Smooth muscle cell (in vitro differentiated cells): ENCODE measurements at regions not wholly inside any gene's neighbourhood (a gene's known extent, or its start where the extent isn't known, plus 50 kb on each side); places are given as distances from the start of the nearest gene placed in this dataset.
A peak's percentile ranks its signal among the peaks of the same experiment; 100 is the strongest.

Experiments
- DNase-seq: peaks from one replicate; lab custom pipeline; 2025; ENCODE audit not compliant: unreplicated experiment; lab: John Stamatoyannopoulos, UW
- H2AFZ ChIP-seq: fragments of 200-600 bp; sonication (generic); 2 replicates; pipeline ENCODE4 v1.6.0; 2016; ENCODE audit warnings: antibody characterized with exemption, low read depth, mild to moderate bottlenecking
- H3F3A ChIP-seq: fragments of 200-600 bp; sonication (generic); 2 replicates; pipeline ENCODE4 v1.6.0; 2017; ENCODE audit warnings: antibody characterized with exemption, low read depth
- H3K27ac ChIP-seq: fragments of 200-600 bp; sonication (generic); 2 replicates; pipeline ENCODE4 v1.5.1; 2016; ENCODE audit warnings: low read depth, mild to moderate bottlenecking
- H3K27me3 ChIP-seq: fragments of 200-600 bp; sonication (generic); 2 replicates; pipeline ENCODE4 v1.6.1; 2016; ENCODE audit warnings: low read depth, mild to moderate bottlenecking
- H3K36me3 ChIP-seq: fragments of 200-600 bp; sonication (generic); 2 replicates; pipeline ENCODE4 v1.5.1; 2016; ENCODE audit warnings: low read depth
- H3K4me1 ChIP-seq: fragments of 200-600 bp; sonication (generic); 2 replicates; pipeline ENCODE4 v1.5.1; 2016; ENCODE audit warnings: low read depth
- H3K4me2 ChIP-seq: fragments of 200-600 bp; sonication (generic); 2 replicates; pipeline ENCODE4 v1.6.0; 2016; ENCODE audit warnings: mild to moderate bottlenecking
- H3K4me3 ChIP-seq: fragments of 200-600 bp; sonication (generic); 2 replicates; pipeline ENCODE4 v1.5.1; 2016; ENCODE audit warnings: mild to moderate bottlenecking
- H3K79me2 ChIP-seq: fragments of 200-600 bp; sonication (generic); 2 replicates; pipeline ENCODE4 v1.6.0; 2016; ENCODE audit warnings: low read depth, mild to moderate bottlenecking
- H3K9ac ChIP-seq: fragments of 200-600 bp; sonication (generic); 2 replicates; pipeline ENCODE4 v1.6.0; 2016; ENCODE audit warnings: low read depth
- H3K9me3 ChIP-seq: fragments of 200-600 bp; sonication (generic); replicated peaks from 2 replicates; pipeline ENCODE4 v1.5.1; 2016; ENCODE audit warnings: low read depth
- H4K20me1 ChIP-seq: fragments of 200-600 bp; sonication (generic); 2 replicates; pipeline ENCODE4 v1.6.0; 2016; ENCODE audit warnings: low read depth
- CTCF ChIP-seq: fragments of 200-600 bp; sonication (generic); IDR thresholded peaks from 2 replicates; pipeline ENCODE4 v1.5.1; 2017; ENCODE audit warnings: borderline replicate concordance, mild to moderate bottlenecking, antibody characterized with exemption; ENCODE audit not compliant: insufficient read depth, poor library complexity, severe bottlenecking
- WGBS: methylation state at CpG from one replicate; pipeline ENCODE4 v1.1.7; 2016; ENCODE audit warnings: low lambda C conversion rate; 5-methylcytosine and 5-hydroxymethylcytosine counted together

DNA sequence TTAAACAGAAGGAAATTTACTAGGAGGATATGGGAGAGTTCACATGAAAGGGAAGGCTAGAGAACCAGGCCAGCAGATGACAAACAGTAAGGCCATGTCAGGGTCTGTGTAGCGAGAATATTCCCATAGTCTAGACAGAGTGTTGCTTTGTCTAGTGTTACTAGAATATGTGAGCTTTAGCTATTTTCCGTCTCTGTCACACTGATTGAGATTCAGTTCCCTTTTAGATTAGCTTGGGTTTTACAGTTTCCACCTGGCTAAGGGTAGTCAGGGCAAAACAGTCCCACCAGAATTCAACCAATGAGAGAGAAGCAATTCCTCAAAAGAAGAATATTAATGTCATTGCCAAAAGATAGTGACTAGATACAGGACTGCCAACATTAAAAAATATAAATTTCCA is 82.8 kb upstream of the MDM1 start:
- Histone ChIP-seq H3K27ac (no peak overlapping the region), H2AFZ (peak overlapping the region; percentile 14), H3K4me1 (no peaks in the 10 kb centered on the region), H3K9me3 (no peaks in the 10 kb centered on the region), H3F3A (peaks cover 3% of the 10 kb centered on the region), H3K27me3 (no peaks in the 10 kb centered on the region), H3K79me2 (no peaks in the 10 kb centered on the region), H3K36me3 (no peaks in the 10 kb centered on the region), H3K4me3 (no peak overlapping the region), H3K4me2 (no peak overlapping the region), H4K20me1 (no peaks in the 10 kb centered on the region), H3K9ac (no peak overlapping the region)
- TF ChIP-seq CTCF = no peak
- DNase-seq = no peak
- 39% methylated on average over 2 of the region's 2 CpGs for WGBS

GRCh38 chr12:68416350-68416749 is 84.2 kb upstream of the MDM1 start:
- H3F3A ChIP-seq = peaks cover 7% of the 10 kb centered on the region
- peak overlapping the region; percentile 64 for H3K27ac ChIP-seq
- no peak overlapping the region for H2AFZ ChIP-seq
- 93% methylated on average over 6 of the region's 6 CpGs for WGBS
- no peaks in the 10 kb centered on the region for H3K36me3 ChIP-seq
- DNase-seq = no peak
- no peaks in the 10 kb centered on the region for H3K79me2 ChIP-seq
- no peak overlapping the region for H3K4me3 ChIP-seq
- no peaks in the 10 kb centered on the region for H4K20me1 ChIP-seq
- no peak overlapping the region for H3K4me2 ChIP-seq
- TF ChIP-seq CTCF = no peak
- H3K9me3 ChIP-seq = no peaks in the 10 kb centered on the region
- H3K27me3 ChIP-seq = no peaks in the 10 kb centered on the region
- H3K9ac ChIP-seq = no peak overlapping the region
- peaks cover 9% of the 10 kb centered on the region for H3K4me1 ChIP-seq

GRCh38 chr12:68416826-68417225 is 84.7 kb upstream of the MDM1 start:
- no peaks in the 10 kb centered on the region for H4K20me1 ChIP-seq
- H3K4me3 ChIP-seq = no peak overlapping the region
- DNase-seq = no peak
- H3F3A ChIP-seq = peaks cover 8% of the 10 kb centered on the region
- no peak overlapping the region for H2AFZ ChIP-seq
- no peak for TF ChIP-seq CTCF
- no peak overlapping the region for H3K4me2 ChIP-seq
- H3K9me3 ChIP-seq = no peaks in the 10 kb centered on the region
- no peaks in the 10 kb centered on the region for H3K27me3 ChIP-seq
- H3K4me1 ChIP-seq = peaks cover 9% of the 10 kb centered on the region
- H3K36me3 ChIP-seq = no peaks in the 10 kb centered on the region
- H3K79me2 ChIP-seq = no peaks in the 10 kb centered on the region
- H3K9ac ChIP-seq = no peak overlapping the region
- peak overlapping the region; percentile 64 for H3K27ac ChIP-seq
- 89% methylated on average over 5 of the region's 5 CpGs for WGBS

DNA sequence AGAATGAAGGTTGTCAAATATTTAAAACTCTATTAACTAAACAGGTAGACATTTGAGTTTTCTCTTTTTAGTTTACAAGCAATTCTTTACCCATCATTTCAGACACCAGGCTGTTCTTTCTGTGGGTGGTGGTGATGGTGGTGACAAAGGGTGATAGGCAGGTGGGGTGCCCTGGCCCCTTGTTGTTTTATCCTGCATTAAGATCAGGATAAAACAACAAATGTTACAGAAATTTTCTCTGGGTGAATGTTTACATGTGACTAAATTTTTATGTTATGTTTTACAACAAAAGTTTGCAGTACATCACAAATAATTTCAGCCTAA is 85.9 kb upstream of the MDM1 start:
- no peaks in the 10 kb centered on the region for H3K36me3 ChIP-seq
- no peaks in the 10 kb centered on the region for H3K9me3 ChIP-seq
- H3K4me1 ChIP-seq = peaks cover 9% of the 10 kb centered on the region
- H2AFZ ChIP-seq = no peak overlapping the region
- H3K79me2 ChIP-seq = no peaks in the 10 kb centered on the region
- peaks cover 8% of the 10 kb centered on the region for H3F3A ChIP-seq
- H3K4me2 ChIP-seq = no peak overlapping the region
- TF ChIP-seq CTCF = no peak
- no peaks in the 10 kb centered on the region for H4K20me1 ChIP-seq
- H3K27ac ChIP-seq = no peak overlapping the region
- no peak overlapping the region for H3K9ac ChIP-seq
- H3K27me3 ChIP-seq = no peaks in the 10 kb centered on the region
- no peak overlapping the region for H3K4me3 ChIP-seq
- no peak for DNase-seq
